GM23248 (cell line): ENCODE measurements at regions not wholly inside any gene's neighbourhood (a gene's known extent, or its start where the extent isn't known, plus 50 kb on each side); places are given as distances from the start of the nearest gene placed in this dataset.

Experiments
- DNase-seq: peaks from one replicate; pipeline ENCODE4 v3.0.0-alpha.2; 2015
- H2AFZ ChIP-seq: fragments of 200-600 bp; sonication (generic); 2 replicates; pipeline ENCODE4 v1.6.1; 2016; ENCODE audit warnings: antibody characterized with exemption
- H3F3A ChIP-seq: fragments of 200-600 bp; sonication (generic); 2 replicates; pipeline ENCODE4 v1.6.1; 2016; ENCODE audit warnings: mild to moderate bottlenecking, antibody characterized with exemption, mixed run types; ENCODE audit not compliant: insufficient read depth
- H3K27ac ChIP-seq: fragments of 200-600 bp; sonication (generic); 2 replicates; pipeline ENCODE4 v1.5.1; 2016; ENCODE audit warnings: mild to moderate bottlenecking
- H3K27me3 ChIP-seq: fragments of 200-600 bp; sonication (generic); replicated peaks from 2 replicates; pipeline ENCODE4 v1.6.1; 2016; ENCODE audit warnings: mild to moderate bottlenecking; ENCODE audit not compliant: insufficient read depth
- H3K36me3 ChIP-seq: fragments of 200-600 bp; sonication (generic); 2 replicates; pipeline ENCODE4 v1.6.1; 2016; ENCODE audit warnings: low read depth, mild to moderate bottlenecking
- H3K4me1 ChIP-seq: fragments of 200-600 bp; sonication (generic); 2 replicates; pipeline ENCODE4 v1.6.1; 2016; ENCODE audit warnings: mild to moderate bottlenecking; ENCODE audit not compliant: insufficient read depth
- H3K4me2 ChIP-seq: fragments of 200-600 bp; sonication (generic); one replicate; pipeline ENCODE4 v1.6.1; 2016; ENCODE audit warnings: mild to moderate bottlenecking; ENCODE audit not compliant: unreplicated experiment
- H3K4me3 ChIP-seq: fragments of 200-600 bp; sonication (generic); 2 replicates; pipeline ENCODE4 v1.5.1; 2016; ENCODE audit warnings: mild to moderate bottlenecking
- H3K79me2 ChIP-seq: fragments of 200-600 bp; sonication (generic); 2 replicates; pipeline ENCODE4 v1.6.1; 2016; ENCODE audit warnings: mild to moderate bottlenecking; ENCODE audit not compliant: insufficient read depth
- H3K9ac ChIP-seq: fragments of 200-600 bp; sonication (generic); 2 replicates; pipeline ENCODE4 v1.6.1; 2016; ENCODE audit warnings: mild to moderate bottlenecking
- H3K9me2 ChIP-seq: fragments of 200-600 bp; sonication (generic); 2 replicates; pipeline ENCODE4 v1.6.1; 2016; ENCODE audit warnings: mixed run types, mild to moderate bottlenecking, moderate library complexity; ENCODE audit not compliant: insufficient read depth
- H3K9me3 ChIP-seq: fragments of 200-600 bp; sonication (generic); one replicate; pipeline ENCODE4 v1.6.1; 2017; ENCODE audit warnings: low read depth
- H4K20me1 ChIP-seq: fragments of 200-600 bp; sonication (generic); 2 replicates; pipeline ENCODE4 v1.6.0; 2016; ENCODE audit not compliant: insufficient read depth
- EZH2 ChIP-seq: fragments of 200-600 bp; sonication (generic); IDR thresholded peaks from 2 replicates; pipeline ENCODE4 v1.6.1; 2018; ENCODE audit warnings: antibody characterized with exemption, mild to moderate bottlenecking; ENCODE audit not compliant: insufficient read depth, poor library complexity, severe bottlenecking
- EZH2phosphoT487 ChIP-seq: fragments of 200-600 bp; sonication (generic); IDR thresholded peaks from 2 replicates; pipeline ENCODE4 v1.6.1; 2018; ENCODE audit warnings: antibody characterized with exemption, moderate library complexity, mild to moderate bottlenecking, low read depth; ENCODE audit not compliant: insufficient read depth
- WGBS, 2 experiments: methylation state at CpG; one replicate each; pipeline ENCODE4 v1.1.6; 2015 to 2017; ENCODE audit warnings: low lambda C conversion rate in 2 of 2, low coverage in 1 of 2; ENCODE audit errors: missing lambda C conversion rate in 2 of 2; 5-methylcytosine and 5-hydroxymethylcytosine counted together
- in situ Hi-C: fragments of 300-500 bp; cut with MboI; formaldehyde crosslinking; loops from 2 replicates; pipeline ENCODE4 v1.15.0; 2020

GRCh38 chr1:23628951-23629387 lies 62.6 kb upstream of the RPL11 start:
- H3K27ac ChIP-seq = no peak overlapping the region
- H3K4me3 ChIP-seq = no peak overlapping the region
- H3K4me2 ChIP-seq = no peak overlapping the region
- H3K79me2 ChIP-seq = 0 out of 2 replicates have a peak, but pooled peaks cover under 1% of the 10 kb centered on the region
- no peak for DNase-seq
- no peaks in the 10 kb centered on the region for H4K20me1 ChIP-seq
- WGBS, 2 experiments = 86 to 90% methylated on average over 8 of the region's 8 CpGs
- no peaks in the 10 kb centered on the region for H3K27me3 ChIP-seq
- no peaks in the 10 kb centered on the region for H3K9me2 ChIP-seq
- in situ Hi-C loops = no loop called here
- H2AFZ ChIP-seq = no peak overlapping the region
- no peaks in the 10 kb centered on the region for H3K9me3 ChIP-seq
- H3F3A ChIP-seq = no peaks in the 10 kb centered on the region
- H3K9ac ChIP-seq = no peak overlapping the region
- no peaks in the 10 kb centered on the region for H3K36me3 ChIP-seq
- TF ChIP-seq EZH2phosphoT487 (no peak), EZH2 (no peak)
- peaks cover under 1% of the 10 kb centered on the region; the same call in 1 of the 2 replicates for H3K4me1 ChIP-seq

GRCh38 chr1:23627069-23627735 lies 64.4 kb upstream of the RPL11 start:
- no peaks in the 10 kb centered on the region for H4K20me1 ChIP-seq
- no peak for DNase-seq
- H3K9me2 ChIP-seq = no peaks in the 10 kb centered on the region
- no peaks in the 10 kb centered on the region for H3K9me3 ChIP-seq
- in situ Hi-C loops = no loop called here
- no peak overlapping the region for H3K4me3 ChIP-seq
- no peaks in the 10 kb centered on the region for H3K79me2 ChIP-seq
- no peak overlapping the region for H3K27ac ChIP-seq
- no peaks in the 10 kb centered on the region for H3K36me3 ChIP-seq
- 78 to 80% methylated on average over 11 of the region's 11 CpGs for WGBS, 2 experiments
- no peaks in the 10 kb centered on the region for H3K27me3 ChIP-seq
- TF ChIP-seq EZH2phosphoT487 (no peak), EZH2 (no peak)
- H3F3A ChIP-seq = no peaks in the 10 kb centered on the region
- H3K4me1 ChIP-seq = no peaks in the 10 kb centered on the region
- H3K4me2 ChIP-seq = no peak overlapping the region
- no peak overlapping the region for H2AFZ ChIP-seq
- no peak overlapping the region for H3K9ac ChIP-seq

- Histone ChIP-seq H3F3A (no peaks in the 10 kb centered on the region), H2AFZ (no peak overlapping the region), H3K36me3 (no peaks in the 10 kb centered on the region), H3K27me3 (no peaks in the 10 kb centered on the region), H3K27ac (no peak overlapping the region), H3K4me3 (no peak overlapping the region), H3K9me3 (no peaks in the 10 kb centered on the region), H3K79me2 (no peaks in the 10 kb centered on the region), H3K9ac (no peak overlapping the region), H3K4me2 (no peak overlapping the region), H4K20me1 (no peaks in the 10 kb centered on the region), H3K9me2 (no peaks in the 10 kb centered on the region), H3K4me1 (no peaks in the 10 kb centered on the region)
- TF ChIP-seq EZH2phosphoT487 (no peak), EZH2 (no peak)
- DNase-seq = no peak
- in situ Hi-C loops = no loop called here
- 61 to 88% methylated on average over 1 of the region's 1 CpG for WGBS, 2 experiments
Observed at GRCh38 chr1:23625929-23626535, 65.6 kb upstream of the RPL11 start.

- Histone ChIP-seq H3K9me3 (no peaks in the 10 kb centered on the region), H3K79me2 (no peaks in the 10 kb centered on the region), H3K4me2 (no peak overlapping the region), H3K9ac (no peak overlapping the region), H3K9me2 (no peaks in the 10 kb centered on the region), H2AFZ (no peak overlapping the region), H3K27ac (no peak overlapping the region), H3K4me3 (no peak overlapping the region), H3K27me3 (no peaks in the 10 kb centered on the region), H4K20me1 (no peaks in the 10 kb centered on the region), H3F3A (no peaks in the 10 kb centered on the region), H3K4me1 (no peaks in the 10 kb centered on the region), H3K36me3 (no peaks in the 10 kb centered on the region)
- 80 to 90% methylated on average over 4 of the region's 4 CpGs for WGBS, 2 experiments
- no peak for DNase-seq
- no peak for TF ChIP-seq EZH2phosphoT487
- no peak for TF ChIP-seq EZH2
- in situ Hi-C loops = no loop called here
Observed at GRCh38 chr1:23625459-23625858, 66.1 kb upstream of the RPL11 start.

GRCh38 chr1:23624440-23624839 lies 65.1 kb upstream of the ID3 start:
- DNase-seq = no peak
- Histone ChIP-seq H3K79me2 (no peaks in the 10 kb centered on the region), H3K27ac (no peak overlapping the region), H3K27me3 (0 out of 2 replicates have a peak, but pooled peaks cover 8% of the 10 kb centered on the region), H3K4me3 (no peak overlapping the region), H2AFZ (no peak overlapping the region), H4K20me1 (no peaks in the 10 kb centered on the region), H3K9me3 (no peaks in the 10 kb centered on the region), H3K9me2 (no peaks in the 10 kb centered on the region), H3K4me1 (no peaks in the 10 kb centered on the region), H3F3A (no peaks in the 10 kb centered on the region), H3K9ac (no peak overlapping the region), H3K4me2 (no peak overlapping the region), H3K36me3 (no peaks in the 10 kb centered on the region)
- TF ChIP-seq EZH2 (no peak), EZH2phosphoT487 (no peak)
- in situ Hi-C loops = no loop called here
- 59 to 69% methylated on average over 4 of the region's 4 CpGs for WGBS, 2 experiments
